H9 (cell line): ENCODE measurements at regions not wholly inside any gene's neighbourhood (a gene's known extent, or its start where the extent isn't known, plus 50 kb on each side); places are given as distances from the start of the nearest gene placed in this dataset.

Experiments used
- DNase-seq: peaks from one replicate; pipeline ENCODE4 v3.0.0-alpha.2; 2017
- H2AFZ ChIP-seq: one replicate; pipeline ENCODE4 v1.6.1; 2013; ENCODE audit warnings: mild to moderate bottlenecking, low read length, control low read depth, moderate library complexity
- H2AK5ac ChIP-seq: 2 replicates; pipeline ENCODE4 v1.6.1; 2013; ENCODE audit warnings: low read length, control low read depth, mixed read lengths; ENCODE audit not compliant: insufficient read length
- H2BK120ac ChIP-seq: one replicate; pipeline ENCODE4 v1.6.1; 2013; ENCODE audit warnings: low read depth, mild to moderate bottlenecking, low read length, control low read depth, inconsistent platforms; ENCODE audit not compliant: poor library complexity, severe bottlenecking
- H2BK12ac ChIP-seq: 2 replicates; pipeline ENCODE4 v1.6.1; 2013; ENCODE audit warnings: low read length, control low read depth, mixed read lengths, low read depth; ENCODE audit not compliant: insufficient read length
- H2BK15ac ChIP-seq: 2 replicates; pipeline ENCODE4 v1.6.1; 2013; ENCODE audit warnings: low read depth, low read length, control low read depth
- H2BK20ac ChIP-seq: one replicate; pipeline ENCODE4 v1.6.1; 2013; ENCODE audit warnings: low read depth, mild to moderate bottlenecking, low read length, control low read depth, inconsistent platforms; ENCODE audit not compliant: poor library complexity, severe bottlenecking
- H2BK5ac ChIP-seq: 2 replicates; pipeline ENCODE4 v1.6.1; 2013; ENCODE audit warnings: low read length, control low read depth, mixed read lengths; ENCODE audit not compliant: insufficient read length
- H3K14ac ChIP-seq: 2 replicates; pipeline ENCODE4 v1.6.1; 2013; ENCODE audit warnings: low read length, control low read depth; ENCODE audit not compliant: insufficient read depth
- H3K18ac ChIP-seq: 2 replicates; pipeline ENCODE4 v1.6.1; 2013; ENCODE audit warnings: low read depth, mild to moderate bottlenecking, mixed read lengths, low read length, control low read depth; ENCODE audit not compliant: insufficient read length
- H3K23ac ChIP-seq: 2 replicates; pipeline ENCODE4 v1.6.1; 2013; ENCODE audit warnings: low read length, control low read depth, mixed read lengths, low read depth; ENCODE audit not compliant: insufficient read length
- H3K23me2 ChIP-seq: 2 replicates; pipeline ENCODE4 v1.6.1; 2013; ENCODE audit warnings: low read depth, mild to moderate bottlenecking, mixed read lengths, low read length, control low read depth; ENCODE audit not compliant: insufficient read length, poor library complexity, severe bottlenecking
- H3K27ac ChIP-seq: 2 replicates; pipeline ENCODE4 v1.5.1; 2013; ENCODE audit warnings: low read length, control low read depth, mixed read lengths, low read depth; ENCODE audit not compliant: insufficient read length
- H3K27me3 ChIP-seq: 2 replicates; pipeline ENCODE4 v1.6.1; 2013; ENCODE audit warnings: low read length, control low read depth, inconsistent platforms; ENCODE audit not compliant: insufficient read depth
- H3K4ac ChIP-seq: 2 replicates; pipeline ENCODE4 v1.6.1; 2013; ENCODE audit warnings: low read depth, mild to moderate bottlenecking, control low read depth, inconsistent platforms, low read length, moderate library complexity
- H3K4me1 ChIP-seq: 2 replicates; pipeline ENCODE4 v1.6.1; 2013; ENCODE audit warnings: low read length, control low read depth, inconsistent platforms; ENCODE audit not compliant: insufficient read depth
- H3K4me2 ChIP-seq: 2 replicates; pipeline ENCODE4 v1.6.1; 2013; ENCODE audit warnings: low read length, control low read depth, mixed read lengths; ENCODE audit not compliant: insufficient read length, insufficient read depth
- H3K56ac ChIP-seq: 2 replicates; pipeline ENCODE4 v1.6.1; 2013; ENCODE audit warnings: low read depth, mild to moderate bottlenecking, mixed read lengths, low read length, control low read depth; ENCODE audit not compliant: insufficient read length
- H3K79me1 ChIP-seq: 2 replicates; pipeline ENCODE4 v1.6.1; 2013; ENCODE audit warnings: low read depth, mild to moderate bottlenecking, moderate library complexity, low read length, control low read depth, inconsistent platforms; ENCODE audit not compliant: insufficient read depth, poor library complexity, severe bottlenecking
- H3K79me2 ChIP-seq: 2 replicates; pipeline ENCODE4 v1.6.1; 2013; ENCODE audit warnings: low read length, control low read depth, inconsistent platforms; ENCODE audit not compliant: insufficient read depth
- H3K9ac ChIP-seq: 2 replicates; pipeline ENCODE4 v1.6.1; 2013; ENCODE audit warnings: low read length, control low read depth, mixed read lengths; ENCODE audit not compliant: insufficient read length; ENCODE audit errors: extremely low read depth
- H3K9me3 ChIP-seq: one replicate; pipeline ENCODE4 v1.6.1; 2013; ENCODE audit warnings: low read depth, low read length, inconsistent platforms; ENCODE audit not compliant: control insufficient read depth
- H3T11ph ChIP-seq: one replicate; pipeline ENCODE4 v1.6.1; 2013; ENCODE audit warnings: mild to moderate bottlenecking, low read length, control low read depth, inconsistent platforms
- H4K20me1 ChIP-seq: one replicate; pipeline ENCODE4 v1.6.1; 2013; ENCODE audit not compliant: control insufficient read depth, insufficient read length, insufficient read depth
- H4K5ac ChIP-seq: 2 replicates; pipeline ENCODE4 v1.6.1; 2013; ENCODE audit warnings: low read depth, mild to moderate bottlenecking, mixed read lengths, low read length, control low read depth; ENCODE audit not compliant: insufficient read length
- H4K8ac ChIP-seq: replicated peaks from 2 replicates; pipeline ENCODE4 v1.6.1; 2013; ENCODE audit warnings: low read length, control low read depth, mixed read lengths, low read depth; ENCODE audit not compliant: insufficient read length
- H4K91ac ChIP-seq: 2 replicates; pipeline ENCODE4 v1.6.1; 2013; ENCODE audit warnings: low read depth, mild to moderate bottlenecking, moderate library complexity, mixed read lengths, low read length, control low read depth; ENCODE audit not compliant: insufficient read length
- H3K27ac Mint-ChIP-seq, 3 experiments: 2 replicates in 2 of 3; 3 replicates in 1 of 3; pipeline ENCODE4 v1.8.0; 2020 to 2021; ENCODE audit warnings: mixed read lengths in 3 of 3, mild to moderate bottlenecking in 1 of 3, moderate library complexity in 1 of 3
- H3K27me3 Mint-ChIP-seq: 2 replicates; pipeline ENCODE4 v1.8.0; 2021; ENCODE audit warnings: low read depth, mild to moderate bottlenecking, moderate library complexity, mixed read lengths
- H3K36me3 Mint-ChIP-seq, 3 experiments: 2 replicates in 2 of 3; 3 replicates in 1 of 3; pipeline ENCODE4 v1.8.0; 2020 to 2021; ENCODE audit warnings: low read depth in 3 of 3, mixed read lengths in 3 of 3; ENCODE audit not compliant: insufficient read depth in 1 of 3
- H3K4me1 Mint-ChIP-seq, 2 experiments: 2 replicates each; pipeline ENCODE4 v1.8.0; 2020; ENCODE audit warnings: mixed read lengths in 2 of 2
- H3K4me3 Mint-ChIP-seq, 2 experiments: 2 replicates in 1 of 2; 3 replicates in 1 of 2; pipeline ENCODE4 v1.8.0; 2020 to 2021; ENCODE audit warnings: mild to moderate bottlenecking in 2 of 2, mixed read lengths in 2 of 2, moderate library complexity in 1 of 2
- H3K9me3 Mint-ChIP-seq, 2 experiments: 2 replicates in 1 of 2; 3 replicates in 1 of 2; pipeline ENCODE4 v1.8.0; 2020; ENCODE audit warnings: mild to moderate bottlenecking in 2 of 2, mixed read lengths in 2 of 2, moderate library complexity in 1 of 2
- WGBS: extraction: QIAGEN DNeasy Blood & Tissue Kit; methylation state at CpG from one replicate; pipeline ENCODE4 v1.1.7; 2013; ENCODE audit warnings: missing lambda C conversion rate, low lambda C conversion rate, mixed read lengths; ENCODE audit not compliant: insufficient read length; ENCODE audit errors: extremely low coverage; 5-methylcytosine and 5-hydroxymethylcytosine counted together
- TF ChIP-seq, protein P1 (sequence below): fragments of 200-600 bp; sonication (generic); conservative IDR thresholded peaks from 3 replicates; pipeline ENCODE4 v1.8.0; 2021; ENCODE audit warnings: antibody characterized with exemption, mild to moderate bottlenecking

DNA sequence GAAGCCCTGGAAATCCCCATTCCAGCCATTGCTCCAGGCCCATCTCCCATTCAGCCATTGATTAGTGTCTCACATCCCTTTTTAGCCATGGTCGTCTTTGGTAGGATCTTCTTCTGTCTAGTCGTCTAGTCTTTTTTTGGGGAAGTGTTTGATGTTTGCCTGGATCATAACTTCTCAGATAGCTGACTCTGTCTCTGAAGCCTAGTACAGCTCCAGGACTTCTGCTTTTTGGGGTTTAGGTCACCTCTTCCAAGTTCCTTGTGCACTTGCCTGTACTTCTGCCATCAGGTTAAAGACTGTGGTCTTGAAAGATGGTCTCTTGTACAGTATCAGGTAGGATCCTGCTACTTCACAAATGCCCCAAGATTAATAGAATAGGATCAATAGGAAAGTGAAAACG, 553.5 kb downstream of the PKHD1 start:
- Histone ChIP-seq H2BK20ac (no peak overlapping the region), H2BK5ac (no peak overlapping the region), H4K20me1 (no peaks in the 10 kb centered on the region), H2BK15ac (no peak overlapping the region), H3K18ac (no peak overlapping the region), H2BK120ac (no peak overlapping the region), H3K4ac (no peak overlapping the region), H4K8ac (no peak overlapping the region), H3T11ph (no peak overlapping the region), H3K79me1 (no peaks in the 10 kb centered on the region), H3K4me1 (no peaks in the 10 kb centered on the region), H3K27me3 (no peaks in the 10 kb centered on the region), H3K9me3 (no peaks in the 10 kb centered on the region), H3K56ac (no peak overlapping the region), H3K9ac (no peak overlapping the region), H3K14ac (no peak overlapping the region), H4K5ac (no peak overlapping the region), H3K27ac (no peak overlapping the region), H3K23me2 (no peaks in the 10 kb centered on the region), H3K4me2 (no peak overlapping the region), H2BK12ac (no peak overlapping the region), H4K91ac (no peak overlapping the region), H3K23ac (no peak overlapping the region), H3K79me2 (no peaks in the 10 kb centered on the region), H2AFZ (no peak overlapping the region), H2AK5ac (no peak overlapping the region)
- no peak for DNase-seq
- H3K4me3 Mint-ChIP-seq: no peak overlapping the region
- H3K27ac Mint-ChIP-seq: no peak overlapping the region
- H3K27me3 Mint-ChIP-seq: no peaks in the 10 kb centered on the region
- H3K36me3 Mint-ChIP-seq: no peaks in the 10 kb centered on the region
- WGBS: no CpG with 5 or more reads among the region's 3 CpGs
- TF ChIP-seq, protein P1, sequence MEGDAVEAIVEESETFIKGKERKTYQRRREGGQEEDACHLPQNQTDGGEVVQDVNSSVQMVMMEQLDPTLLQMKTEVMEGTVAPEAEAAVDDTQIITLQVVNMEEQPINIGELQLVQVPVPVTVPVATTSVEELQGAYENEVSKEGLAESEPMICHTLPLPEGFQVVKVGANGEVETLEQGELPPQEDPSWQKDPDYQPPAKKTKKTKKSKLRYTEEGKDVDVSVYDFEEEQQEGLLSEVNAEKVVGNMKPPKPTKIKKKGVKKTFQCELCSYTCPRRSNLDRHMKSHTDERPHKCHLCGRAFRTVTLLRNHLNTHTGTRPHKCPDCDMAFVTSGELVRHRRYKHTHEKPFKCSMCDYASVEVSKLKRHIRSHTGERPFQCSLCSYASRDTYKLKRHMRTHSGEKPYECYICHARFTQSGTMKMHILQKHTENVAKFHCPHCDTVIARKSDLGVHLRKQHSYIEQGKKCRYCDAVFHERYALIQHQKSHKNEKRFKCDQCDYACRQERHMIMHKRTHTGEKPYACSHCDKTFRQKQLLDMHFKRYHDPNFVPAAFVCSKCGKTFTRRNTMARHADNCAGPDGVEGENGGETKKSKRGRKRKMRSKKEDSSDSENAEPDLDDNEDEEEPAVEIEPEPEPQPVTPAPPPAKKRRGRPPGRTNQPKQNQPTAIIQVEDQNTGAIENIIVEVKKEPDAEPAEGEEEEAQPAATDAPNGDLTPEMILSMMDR: no peak
- H3K9me3 Mint-ChIP-seq: no peaks in the 10 kb centered on the region
- peaks cover 14 to 17% of the 10 kb centered on the region in 2 experiments for H3K4me1 Mint-ChIP-seq
